K562 (cell line): ENCODE measurements at regions not wholly inside any gene's neighbourhood (a gene's known extent, or its start where the extent isn't known, plus 50 kb on each side); places are given as distances from the start of the nearest gene placed in this dataset.
"Not testable (repeated sequence)": the region's sequence is repeated elsewhere in the genome, so short reads cannot be mapped to it uniquely, and the experiment has no call there.

Experiments
- ATAC-seq: fragments of 200-7000 bp; cut with Tn5 transposase; 3 replicates; pipeline ENCODE4 v1.9.1; 2020; ENCODE audit warnings: moderate library complexity
- BruUV-seq: library from RNA; stranded (reverse); fragments of 400-500 nt; replicated peaks from 2 replicates; lab custom pipeline; 2021; lab: Mats Ljungman, UMichigan
- CTCF ChIA-PET: fragments of 300-600 bp; formaldehyde crosslinking; extraction: SDS; loops from one replicate; lab custom pipeline; 2021; ENCODE audit warnings: low intra/inter-chr PET ratio; lab: Yijun Ruan, JAX
- POLR2A ChIA-PET: fragments of 300-600, 350-650 bp; sonication (Branson Sonifier 250); formaldehyde crosslinking; extraction: SDS; loops from one replicate; lab custom pipeline; 2021; ENCODE audit warnings: antibody characterized with exemption, inconsistent platforms; lab: Yijun Ruan, JAX
- DNase-seq, 4 experiments: peaks; one replicate each; pipeline versions ENCODE4 v3.0.0 to v3.0.0-alpha.2; 2011 to 2018; ENCODE audit warnings: low spot score in 3 of 4, mixed read lengths in 3 of 4; ENCODE audit errors: extremely low read depth in 1 of 4
- FAIRE-seq: peaks from 2 replicates; lab custom pipeline; 2011; peaks lifted over from hg19 to GRCh38; lab: Jason Lieb, UNC
- H2AFZ ChIP-seq: 2 replicates; pipeline ENCODE4 v1.6.0; 2011; ENCODE audit warnings: low read depth, low read length, control low read depth, inconsistent platforms
- H3K27ac ChIP-seq: fragments of 200-600 bp; 3 replicates; pipeline ENCODE4 v1.8.0; 2011; ENCODE audit warnings: low read depth, mild to moderate bottlenecking, control low read depth, inconsistent platforms, low read length, moderate library complexity, mixed read lengths; ENCODE audit errors: extremely low read depth
- H3K27me3 ChIP-seq, 2 experiments: fragments of 300-600 bp in 1 of 2; 2 replicates in 1 of 2; 3 replicates in 1 of 2; pipeline versions ENCODE4 v1.6.0 to v1.8.0; 2011; ENCODE audit warnings: inconsistent platforms in 2 of 2, low read length in 2 of 2, mild to moderate bottlenecking in 1 of 2, mixed read lengths in 1 of 2, moderate library complexity in 1 of 2; ENCODE audit not compliant: control insufficient read depth in 2 of 2, insufficient read depth in 2 of 2
- H3K36me3 ChIP-seq: fragments of 300-600 bp; 3 replicates; pipeline ENCODE4 v1.8.0; 2011; ENCODE audit warnings: mild to moderate bottlenecking, low read length, inconsistent platforms; ENCODE audit not compliant: control insufficient read depth, insufficient read depth
- H3K4me1 ChIP-seq, 2 experiments: fragments of 200-600 bp in 1 of 2; replicated peaks in 1 of 2; 2 replicates in 1 of 2; 3 replicates in 1 of 2; pipeline versions ENCODE4 v1.5.1 to v1.8.0; 2011; ENCODE audit warnings: inconsistent platforms in 2 of 2, low read length in 2 of 2, mild to moderate bottlenecking in 1 of 2, mixed read lengths in 1 of 2, moderate library complexity in 1 of 2; ENCODE audit not compliant: control insufficient read depth in 2 of 2, insufficient read depth in 2 of 2
- H3K4me2 ChIP-seq: 2 replicates; pipeline ENCODE4 v1.6.1; 2011; ENCODE audit warnings: low read length, control low read depth, inconsistent platforms, mixed read lengths; ENCODE audit not compliant: insufficient read depth
- H3K4me3 ChIP-seq: fragments of 200-600 bp; sonication (generic), shearing (Covaris generic); 2 replicates; pipeline ENCODE4 v1.5.1; 2016; ENCODE audit warnings: control low read depth, inconsistent platforms
- H3K79me2 ChIP-seq: fragments of 200-600 bp; 3 replicates; pipeline ENCODE4 v1.8.0; 2011; ENCODE audit warnings: low read length, inconsistent platforms; ENCODE audit not compliant: control insufficient read depth, insufficient read depth
- H3K9ac ChIP-seq, 2 experiments: 2 replicates each; pipeline versions ENCODE4 v1.6.0 to v1.6.1; 2011; ENCODE audit warnings: low read depth in 2 of 2, low read length in 2 of 2, control low read depth in 1 of 2, inconsistent platforms in 1 of 2, mild to moderate bottlenecking in 1 of 2, mixed read lengths in 1 of 2; ENCODE audit not compliant: insufficient read depth in 1 of 2
- H3K9me1 ChIP-seq: one replicate; pipeline ENCODE4 v1.6.0; 2011; ENCODE audit warnings: inconsistent platforms, mild to moderate bottlenecking, low read length, moderate library complexity; ENCODE audit not compliant: control insufficient read depth, insufficient read depth
- H3K9me3 ChIP-seq: replicated peaks from 2 replicates; pipeline ENCODE4 v1.5.1; 2011; ENCODE audit warnings: low read depth, low read length, inconsistent platforms; ENCODE audit not compliant: control insufficient read depth, insufficient read depth
- H4K20me1 ChIP-seq: replicated peaks from 2 replicates; pipeline ENCODE4 v1.6.1; 2011; ENCODE audit warnings: low read length, inconsistent platforms, mixed read lengths; ENCODE audit not compliant: control insufficient read depth, insufficient read depth
- BDP1 ChIP-seq: IDR thresholded peaks from 3 replicates; pipeline ENCODE4 v1.6.1; 2011; ENCODE audit not compliant: insufficient read length, insufficient read depth
- CBFA2T3 ChIP-seq: fragments of 450-650 bp; IDR thresholded peaks from 2 replicates; pipeline ENCODE4 v1.6.1; 2017
- MBD1 ChIP-seq: fragments of 250-450 bp; sonication (Bioruptor Pico); IDR thresholded peaks from 2 replicates; pipeline ENCODE4 v1.8.0; 2022; ENCODE audit warnings: inconsistent platforms
- SMARCA5 ChIP-seq: fragments of 450-650 bp; IDR thresholded peaks from 2 replicates; pipeline ENCODE4 v1.6.1; 2016
- ZFPM2 ChIP-seq: fragments of 250-450 bp; sonication (Bioruptor Pico); IDR thresholded peaks from 2 replicates; pipeline ENCODE4 v1.5.1; 2022; ENCODE audit warnings: mild to moderate bottlenecking
- ZNF316 ChIP-seq: fragments of 450-650 bp; IDR thresholded peaks from 2 replicates; pipeline ENCODE4 v1.6.1; 2016
- WGBS: fragments of 100-300 bp; shearing (Covaris generic); methylation state at CpG from one replicate; pipeline ENCODE4 v1.1.6; 2016; ENCODE audit warnings: low coverage, mixed read lengths; ENCODE audit not compliant: insufficient coverage; ENCODE audit errors: missing lambda C conversion rate; 5-methylcytosine and 5-hydroxymethylcytosine counted together
- in situ Hi-C: fragments of 300-500 bp; cut with MboI; formaldehyde crosslinking; loops from 4 replicates; pipeline ENCODE4 v1.15.0; 2018; ENCODE audit warnings: inconsistent platforms, mixed read lengths
- intact Hi-C: fragments of 100-400 bp; cut with micrococcal nuclease; formaldehyde crosslinking; loops from 2 replicates; pipeline ENCODE4 v1.14.2; 2022

GRCh38 chr7:29647691-29648210 is 84.1 kb downstream of the PRR15 start:
- H3K27ac ChIP-seq, CTCF ChIA-PET, H3K36me3 ChIP-seq, FAIRE-seq, H4K20me1 ChIP-seq, H3K9me1 ChIP-seq, H3K4me3 ChIP-seq, BruUV-seq, DNase-seq, H3K9me3 ChIP-seq, H2AFZ ChIP-seq: not testable (repeated sequence)
- 0 out of 3 replicates have a peak, but pooled peaks have one; percentile 7 for ATAC-seq
- peaks cover 12% of the 10 kb centered on the region; the same call in 1 of the 3 replicates for H3K79me2 ChIP-seq
- WGBS: 46% methylated on average over 5 of the region's 5 CpGs
- peaks cover 29 to 36% of the 10 kb centered on the region in 2 experiments for H3K4me1 ChIP-seq
- POLR2A ChIA-PET: interaction anchor here (0.9 to 1.2 kb wide), 2 partner anchors 10 to 12 kb away, joined by 3 to 4 read pairs; no protein-coding TSS in a partner anchor
- peak overlapping the region; percentile 50; the same call in 1 of the 2 replicates for H3K4me2 ChIP-seq
- TF ChIP-seq ZNF316: 0 out of 2 replicates have a peak, but pooled peaks have one; percentile 7
- TF ChIP-seq, all 486 proteins: peak for 1; not testable (repeated sequence) for 485
- H3K27me3 ChIP-seq, H3K9ac ChIP-seq, in situ Hi-C loops, intact Hi-C loops: not testable (repeated sequence)

GRCh38 chr7:29649028-29649716 is 85.5 kb downstream of the PRR15 start:
- WGBS: 95% methylated on average over 26 of the region's 33 CpGs
- POLR2A ChIA-PET: no interaction called here

More at GRCh38 chr7:29649028-29649716, 85.5 kb downstream of the PRR15 start:
- peaks cover 12% of the 10 kb centered on the region; the same call in 1 of the 3 replicates for H3K79me2 ChIP-seq
- ATAC-seq: no peak
- FAIRE-seq: no peak
- intact Hi-C loops: no loop called here
- in situ Hi-C loops: no loop called here
- no peaks in the 10 kb centered on the region for H3K27me3 ChIP-seq
- H3K4me3 ChIP-seq: no peak overlapping the region
- no peak for DNase-seq
- CTCF ChIA-PET: no interaction called here
- H3K36me3 ChIP-seq: peaks cover 8% of the 10 kb centered on the region; the same call in 1 of the 3 replicates
- no peak overlapping the region for H2AFZ ChIP-seq
- no peak overlapping the region for H3K27ac ChIP-seq
- H4K20me1 ChIP-seq: peaks cover 9% of the 10 kb centered on the region; the same call in 1 of the 2 replicates
- H3K9ac ChIP-seq: no peak overlapping the region
- H3K9me1 ChIP-seq: no peaks in the 10 kb centered on the region
- TF ChIP-seq SMARCA5 (no peak), MBD1 (CRISPR knock-in tag) (no peak), CBFA2T3 (no peak), BDP1 (no peak), ZFPM2 (CRISPR knock-in tag) (no peak)
- BruUV-seq: no TSS peak
- H3K9me3 ChIP-seq: no peaks in the 10 kb centered on the region
- H3K4me1 ChIP-seq: peaks cover 29 to 34% of the 10 kb centered on the region in 2 experiments
- no peak overlapping the region for H3K4me2 ChIP-seq
